H9 (cell line): ENCODE measurements at regions not wholly inside any gene's neighbourhood (a gene's known extent, or its start where the extent isn't known, plus 50 kb on each side); places are given as distances from the start of the nearest gene placed in this dataset.

Experiments
- DNase-seq: peaks from one replicate; pipeline ENCODE4 v3.0.0-alpha.2; 2017
- H2AFZ ChIP-seq: one replicate; pipeline ENCODE4 v1.6.1; 2013; ENCODE audit warnings: mild to moderate bottlenecking, low read length, control low read depth, moderate library complexity
- H2AK5ac ChIP-seq: 2 replicates; pipeline ENCODE4 v1.6.1; 2013; ENCODE audit warnings: low read length, control low read depth, mixed read lengths; ENCODE audit not compliant: insufficient read length
- H2BK120ac ChIP-seq: one replicate; pipeline ENCODE4 v1.6.1; 2013; ENCODE audit warnings: low read depth, mild to moderate bottlenecking, low read length, control low read depth, inconsistent platforms; ENCODE audit not compliant: poor library complexity, severe bottlenecking
- H2BK12ac ChIP-seq: 2 replicates; pipeline ENCODE4 v1.6.1; 2013; ENCODE audit warnings: low read length, control low read depth, mixed read lengths, low read depth; ENCODE audit not compliant: insufficient read length
- H2BK15ac ChIP-seq: 2 replicates; pipeline ENCODE4 v1.6.1; 2013; ENCODE audit warnings: low read depth, low read length, control low read depth
- H2BK20ac ChIP-seq: one replicate; pipeline ENCODE4 v1.6.1; 2013; ENCODE audit warnings: low read depth, mild to moderate bottlenecking, low read length, control low read depth, inconsistent platforms; ENCODE audit not compliant: poor library complexity, severe bottlenecking
- H2BK5ac ChIP-seq: 2 replicates; pipeline ENCODE4 v1.6.1; 2013; ENCODE audit warnings: low read length, control low read depth, mixed read lengths; ENCODE audit not compliant: insufficient read length
- H3K14ac ChIP-seq: 2 replicates; pipeline ENCODE4 v1.6.1; 2013; ENCODE audit warnings: low read length, control low read depth; ENCODE audit not compliant: insufficient read depth
- H3K18ac ChIP-seq: 2 replicates; pipeline ENCODE4 v1.6.1; 2013; ENCODE audit warnings: low read depth, mild to moderate bottlenecking, mixed read lengths, low read length, control low read depth; ENCODE audit not compliant: insufficient read length
- H3K23ac ChIP-seq: 2 replicates; pipeline ENCODE4 v1.6.1; 2013; ENCODE audit warnings: low read length, control low read depth, mixed read lengths, low read depth; ENCODE audit not compliant: insufficient read length
- H3K23me2 ChIP-seq: 2 replicates; pipeline ENCODE4 v1.6.1; 2013; ENCODE audit warnings: low read depth, mild to moderate bottlenecking, mixed read lengths, low read length, control low read depth; ENCODE audit not compliant: insufficient read length, poor library complexity, severe bottlenecking
- H3K27ac ChIP-seq: 2 replicates; pipeline ENCODE4 v1.5.1; 2013; ENCODE audit warnings: low read length, control low read depth, mixed read lengths, low read depth; ENCODE audit not compliant: insufficient read length
- H3K27me3 ChIP-seq: 2 replicates; pipeline ENCODE4 v1.6.1; 2013; ENCODE audit warnings: low read length, control low read depth, inconsistent platforms; ENCODE audit not compliant: insufficient read depth
- H3K4ac ChIP-seq: 2 replicates; pipeline ENCODE4 v1.6.1; 2013; ENCODE audit warnings: low read depth, mild to moderate bottlenecking, control low read depth, inconsistent platforms, low read length, moderate library complexity
- H3K4me1 ChIP-seq: 2 replicates; pipeline ENCODE4 v1.6.1; 2013; ENCODE audit warnings: low read length, control low read depth, inconsistent platforms; ENCODE audit not compliant: insufficient read depth
- H3K4me2 ChIP-seq: 2 replicates; pipeline ENCODE4 v1.6.1; 2013; ENCODE audit warnings: low read length, control low read depth, mixed read lengths; ENCODE audit not compliant: insufficient read length, insufficient read depth
- H3K56ac ChIP-seq: 2 replicates; pipeline ENCODE4 v1.6.1; 2013; ENCODE audit warnings: low read depth, mild to moderate bottlenecking, mixed read lengths, low read length, control low read depth; ENCODE audit not compliant: insufficient read length
- H3K79me1 ChIP-seq: 2 replicates; pipeline ENCODE4 v1.6.1; 2013; ENCODE audit warnings: low read depth, mild to moderate bottlenecking, moderate library complexity, low read length, control low read depth, inconsistent platforms; ENCODE audit not compliant: insufficient read depth, poor library complexity, severe bottlenecking
- H3K79me2 ChIP-seq: 2 replicates; pipeline ENCODE4 v1.6.1; 2013; ENCODE audit warnings: low read length, control low read depth, inconsistent platforms; ENCODE audit not compliant: insufficient read depth
- H3K9ac ChIP-seq: 2 replicates; pipeline ENCODE4 v1.6.1; 2013; ENCODE audit warnings: low read length, control low read depth, mixed read lengths; ENCODE audit not compliant: insufficient read length; ENCODE audit errors: extremely low read depth
- H3K9me3 ChIP-seq: one replicate; pipeline ENCODE4 v1.6.1; 2013; ENCODE audit warnings: low read depth, low read length, inconsistent platforms; ENCODE audit not compliant: control insufficient read depth
- H3T11ph ChIP-seq: one replicate; pipeline ENCODE4 v1.6.1; 2013; ENCODE audit warnings: mild to moderate bottlenecking, low read length, control low read depth, inconsistent platforms
- H4K20me1 ChIP-seq: one replicate; pipeline ENCODE4 v1.6.1; 2013; ENCODE audit not compliant: control insufficient read depth, insufficient read length, insufficient read depth
- H4K5ac ChIP-seq: 2 replicates; pipeline ENCODE4 v1.6.1; 2013; ENCODE audit warnings: low read depth, mild to moderate bottlenecking, mixed read lengths, low read length, control low read depth; ENCODE audit not compliant: insufficient read length
- H4K8ac ChIP-seq: replicated peaks from 2 replicates; pipeline ENCODE4 v1.6.1; 2013; ENCODE audit warnings: low read length, control low read depth, mixed read lengths, low read depth; ENCODE audit not compliant: insufficient read length
- H4K91ac ChIP-seq: 2 replicates; pipeline ENCODE4 v1.6.1; 2013; ENCODE audit warnings: low read depth, mild to moderate bottlenecking, moderate library complexity, mixed read lengths, low read length, control low read depth; ENCODE audit not compliant: insufficient read length
- H3K27ac Mint-ChIP-seq, 3 experiments: 2 replicates in 2 of 3; 3 replicates in 1 of 3; pipeline ENCODE4 v1.8.0; 2020 to 2021; ENCODE audit warnings: mixed read lengths in 3 of 3, mild to moderate bottlenecking in 1 of 3, moderate library complexity in 1 of 3
- H3K27me3 Mint-ChIP-seq: 2 replicates; pipeline ENCODE4 v1.8.0; 2021; ENCODE audit warnings: low read depth, mild to moderate bottlenecking, moderate library complexity, mixed read lengths
- H3K36me3 Mint-ChIP-seq, 3 experiments: 2 replicates in 2 of 3; 3 replicates in 1 of 3; pipeline ENCODE4 v1.8.0; 2020 to 2021; ENCODE audit warnings: low read depth in 3 of 3, mixed read lengths in 3 of 3; ENCODE audit not compliant: insufficient read depth in 1 of 3
- H3K4me1 Mint-ChIP-seq, 2 experiments: 2 replicates each; pipeline ENCODE4 v1.8.0; 2020; ENCODE audit warnings: mixed read lengths in 2 of 2
- H3K4me3 Mint-ChIP-seq, 2 experiments: 2 replicates in 1 of 2; 3 replicates in 1 of 2; pipeline ENCODE4 v1.8.0; 2020 to 2021; ENCODE audit warnings: mild to moderate bottlenecking in 2 of 2, mixed read lengths in 2 of 2, moderate library complexity in 1 of 2
- H3K9me3 Mint-ChIP-seq, 2 experiments: 2 replicates in 1 of 2; 3 replicates in 1 of 2; pipeline ENCODE4 v1.8.0; 2020; ENCODE audit warnings: mild to moderate bottlenecking in 2 of 2, mixed read lengths in 2 of 2, moderate library complexity in 1 of 2
- WGBS: extraction: QIAGEN DNeasy Blood & Tissue Kit; methylation state at CpG from one replicate; pipeline ENCODE4 v1.1.7; 2013; ENCODE audit warnings: missing lambda C conversion rate, low lambda C conversion rate, mixed read lengths; ENCODE audit not compliant: insufficient read length; ENCODE audit errors: extremely low coverage; 5-methylcytosine and 5-hydroxymethylcytosine counted together
- TF ChIP-seq, protein P1 (sequence below): fragments of 200-600 bp; sonication (generic); conservative IDR thresholded peaks from 3 replicates; pipeline ENCODE4 v1.8.0; 2021; ENCODE audit warnings: antibody characterized with exemption, mild to moderate bottlenecking

GRCh38 chrX:40446921-40447320 lies 133.8 kb upstream of the ATP6AP2 start:
- no peak overlapping the region for H2BK5ac ChIP-seq

More at GRCh38 chrX:40446921-40447320, 133.8 kb upstream of the ATP6AP2 start:
- Histone ChIP-seq H3K4ac (no peak overlapping the region), H3K23ac (no peak overlapping the region), H3K4me2 (no peak overlapping the region), H4K5ac (no peak overlapping the region), H3K9me3 (no peaks in the 10 kb centered on the region), H4K20me1 (no peaks in the 10 kb centered on the region), H2BK20ac (no peak overlapping the region), H3T11ph (no peak overlapping the region), H3K18ac (no peak overlapping the region), H3K23me2 (peaks cover 2% of the 10 kb centered on the region), H4K8ac (no peak overlapping the region), H3K56ac (no peak overlapping the region), H2BK120ac (no peak overlapping the region), H3K27me3 (no peaks in the 10 kb centered on the region), H4K91ac (no peak overlapping the region), H3K9ac (no peak overlapping the region), H3K4me1 (no peaks in the 10 kb centered on the region), H2BK15ac (no peak overlapping the region), H3K79me1 (no peaks in the 10 kb centered on the region), H2BK12ac (no peak overlapping the region), H3K27ac (no peak overlapping the region), H3K79me2 (no peaks in the 10 kb centered on the region), H2AK5ac (no peak overlapping the region), H2AFZ (no peak overlapping the region), H3K14ac (no peak overlapping the region)
- H3K4me3 Mint-ChIP-seq, result no peak overlapping the region
- H3K9me3 Mint-ChIP-seq, result peaks cover 61 to 76% of the 10 kb centered on the region in 2 experiments
- no peak overlapping the region; a peak in 1 of 7 replicates for H3K27ac Mint-ChIP-seq
- TF ChIP-seq, protein P1, sequence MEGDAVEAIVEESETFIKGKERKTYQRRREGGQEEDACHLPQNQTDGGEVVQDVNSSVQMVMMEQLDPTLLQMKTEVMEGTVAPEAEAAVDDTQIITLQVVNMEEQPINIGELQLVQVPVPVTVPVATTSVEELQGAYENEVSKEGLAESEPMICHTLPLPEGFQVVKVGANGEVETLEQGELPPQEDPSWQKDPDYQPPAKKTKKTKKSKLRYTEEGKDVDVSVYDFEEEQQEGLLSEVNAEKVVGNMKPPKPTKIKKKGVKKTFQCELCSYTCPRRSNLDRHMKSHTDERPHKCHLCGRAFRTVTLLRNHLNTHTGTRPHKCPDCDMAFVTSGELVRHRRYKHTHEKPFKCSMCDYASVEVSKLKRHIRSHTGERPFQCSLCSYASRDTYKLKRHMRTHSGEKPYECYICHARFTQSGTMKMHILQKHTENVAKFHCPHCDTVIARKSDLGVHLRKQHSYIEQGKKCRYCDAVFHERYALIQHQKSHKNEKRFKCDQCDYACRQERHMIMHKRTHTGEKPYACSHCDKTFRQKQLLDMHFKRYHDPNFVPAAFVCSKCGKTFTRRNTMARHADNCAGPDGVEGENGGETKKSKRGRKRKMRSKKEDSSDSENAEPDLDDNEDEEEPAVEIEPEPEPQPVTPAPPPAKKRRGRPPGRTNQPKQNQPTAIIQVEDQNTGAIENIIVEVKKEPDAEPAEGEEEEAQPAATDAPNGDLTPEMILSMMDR, result no peak
- WGBS, result no CpG with 5 or more reads among the region's 6 CpGs
- no peaks in the 10 kb centered on the region; the same call in 1 of the 2 replicates for H3K27me3 Mint-ChIP-seq
- H3K36me3 Mint-ChIP-seq, result peaks cover 0 to 5% (median 5%) of the 10 kb centered on the region in 3 experiments
- peaks cover 0 to 8% of the 10 kb centered on the region in 2 experiments; a peak in 3 of 4 replicates for H3K4me1 Mint-ChIP-seq
- no peak for DNase-seq
